Jurkat, Clone E6-1 (cell line): ENCODE measurements at regions not wholly inside any gene's neighbourhood (a gene's known extent, or its start where the extent isn't known, plus 50 kb on each side); places are given as distances from the start of the nearest gene placed in this dataset.
"Not testable (repeated sequence)": the region's sequence is repeated elsewhere in the genome, so short reads cannot be mapped to it uniquely, and the experiment has no call there.

Source experiments
- DNase-seq: peaks from one replicate; pipeline ENCODE4 v3.0.0-alpha.2; 2011; ENCODE audit warnings: low read depth, low spot score
- H3K4me3 ChIP-seq: 2 replicates; pipeline ENCODE4 v1.5.1; 2011; ENCODE audit warnings: mild to moderate bottlenecking, low read length, control low read depth, moderate library complexity

DNA sequence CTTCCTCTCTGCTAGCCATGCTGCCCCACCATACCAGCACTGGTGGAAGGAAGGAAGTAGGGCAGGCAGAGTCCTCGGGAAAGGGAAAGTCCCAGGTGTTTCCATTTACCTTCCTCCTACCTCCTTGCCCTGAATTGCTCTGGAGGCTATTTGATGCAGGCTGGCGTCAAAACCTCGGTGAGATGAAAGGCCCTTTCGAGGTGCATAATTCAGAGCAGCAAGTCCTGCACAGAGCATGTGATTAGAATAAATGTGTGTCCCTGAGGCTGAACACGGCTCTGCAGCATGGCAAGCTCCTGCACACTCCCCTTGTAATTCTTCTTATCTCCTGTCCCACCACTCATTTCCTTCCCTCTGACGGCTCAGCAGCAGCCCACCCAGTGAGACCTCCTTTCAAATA lies 98.7 kb upstream of the LRFN2 start:
- no peak overlapping the region for H3K4me3 ChIP-seq

GRCh38 chr6:40681622-40682021 lies 94.5 kb upstream of the LRFN2 start:
- no peak overlapping the region for H3K4me3 ChIP-seq
- no peak for DNase-seq

More for the DNA sequence above, 98.7 kb upstream of the LRFN2 start:
- DNase-seq = no peak

- no peak for DNase-seq
- no peak overlapping the region for H3K4me3 ChIP-seq
Measured at GRCh38 chr6:40678941-40679340, 91.8 kb upstream of the LRFN2 start.

GRCh38 chr6:40674170-40674569 lies 87.0 kb upstream of the LRFN2 start:
- DNase-seq = no peak
- H3K4me3 ChIP-seq = no peak overlapping the region

GRCh38 chr6:40672087-40672486 lies 84.9 kb upstream of the LRFN2 start:
- no peak for DNase-seq
- no peak overlapping the region for H3K4me3 ChIP-seq

DNA sequence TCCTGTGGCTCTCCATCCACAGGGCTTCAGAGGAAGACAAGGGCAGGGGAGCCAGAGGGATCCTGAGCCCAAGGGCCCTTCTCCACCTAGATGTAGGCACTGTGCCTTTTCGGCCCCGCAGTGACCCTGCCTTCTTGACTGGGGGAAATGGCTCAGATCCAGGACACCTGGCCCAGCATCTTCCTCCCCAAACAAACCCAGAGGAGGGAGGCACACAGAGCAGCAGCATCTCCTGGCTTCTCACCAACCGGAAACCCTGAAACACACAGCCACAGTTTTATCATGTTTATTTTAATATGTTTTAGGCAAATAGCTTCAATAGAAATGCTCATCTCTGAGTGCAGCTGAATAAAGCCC lies 84.5 kb upstream of the LRFN2 start:
- no peak for DNase-seq
- no peak overlapping the region for H3K4me3 ChIP-seq

DNA sequence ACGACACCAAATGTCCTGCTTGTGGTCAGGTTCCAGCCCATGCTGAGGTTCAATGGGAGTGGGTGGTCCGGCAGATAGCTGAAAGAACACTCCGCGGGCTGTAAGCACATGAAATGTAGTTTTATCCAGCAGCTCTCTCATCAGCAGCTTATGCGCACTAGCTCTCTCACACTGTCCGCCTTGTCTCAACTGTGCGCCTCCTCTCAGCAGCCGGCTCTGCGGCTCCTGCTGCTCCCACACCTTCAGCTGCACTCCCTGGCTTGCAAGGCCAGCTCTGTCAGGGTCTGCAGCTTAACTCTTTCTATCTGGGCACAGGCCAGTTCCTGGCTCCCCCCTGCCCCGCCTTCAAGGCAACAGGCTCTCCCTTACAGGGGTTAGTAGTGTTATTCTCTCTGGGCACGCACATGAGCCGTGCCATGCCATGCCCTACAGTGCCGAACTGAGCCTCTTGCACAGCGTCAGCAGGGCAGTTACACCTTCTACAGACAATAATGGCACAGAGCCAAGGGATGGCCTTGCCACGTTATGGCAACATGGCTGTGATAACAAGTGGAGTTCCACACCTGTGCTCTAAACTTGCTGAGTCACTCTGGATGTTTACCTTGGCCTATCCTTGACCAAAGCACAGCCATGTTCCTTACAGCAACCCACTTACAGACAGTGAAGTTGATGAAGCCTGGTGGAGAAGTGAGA lies 84.0 kb upstream of the LRFN2 start:
- no peak for DNase-seq
- H3K4me3 ChIP-seq = no peak overlapping the region

DNA sequence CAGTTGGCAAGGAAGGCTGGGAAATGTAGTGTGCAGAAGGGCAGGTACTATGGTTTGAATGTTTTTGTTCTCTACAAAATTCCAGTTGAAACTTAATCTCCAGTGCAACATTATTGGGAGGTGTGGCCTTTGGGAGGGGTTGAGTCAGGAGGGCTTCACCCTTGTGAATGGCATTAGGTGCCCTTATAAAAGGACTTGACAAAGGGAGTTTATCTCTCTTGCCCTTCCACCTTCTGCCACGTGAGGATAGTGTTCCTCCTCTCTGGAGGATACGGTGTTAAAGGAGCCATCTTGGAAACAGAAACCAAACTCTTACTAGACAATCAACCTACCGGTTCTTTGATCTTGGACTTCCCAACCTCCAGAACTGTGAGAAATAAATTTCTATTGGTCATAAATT lies 82.2 kb upstream of the LRFN2 start:
- peak; percentile 9 for DNase-seq
- H3K4me3 ChIP-seq = no peak overlapping the region

DNA sequence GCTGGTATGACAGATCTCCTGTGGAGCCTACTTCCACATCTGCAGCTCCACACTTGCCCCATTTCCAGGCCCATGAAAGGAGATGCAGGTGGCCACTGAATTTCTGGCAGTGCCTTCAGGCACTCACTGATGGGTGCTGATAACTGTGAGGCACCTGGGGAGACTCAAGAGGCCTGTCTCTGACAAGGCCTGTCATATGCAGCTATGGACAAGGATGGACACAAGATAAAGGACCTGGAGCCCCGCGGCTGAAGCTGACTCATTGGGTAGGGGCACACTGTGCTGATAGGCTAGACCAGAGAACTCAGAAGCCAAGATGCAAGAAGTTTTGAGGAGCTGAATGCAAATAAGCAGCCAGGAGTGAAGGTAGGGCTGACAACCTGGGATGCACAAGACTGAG lies 81.0 kb upstream of the LRFN2 start:
- no peak for DNase-seq
- no peak overlapping the region for H3K4me3 ChIP-seq

DNA sequence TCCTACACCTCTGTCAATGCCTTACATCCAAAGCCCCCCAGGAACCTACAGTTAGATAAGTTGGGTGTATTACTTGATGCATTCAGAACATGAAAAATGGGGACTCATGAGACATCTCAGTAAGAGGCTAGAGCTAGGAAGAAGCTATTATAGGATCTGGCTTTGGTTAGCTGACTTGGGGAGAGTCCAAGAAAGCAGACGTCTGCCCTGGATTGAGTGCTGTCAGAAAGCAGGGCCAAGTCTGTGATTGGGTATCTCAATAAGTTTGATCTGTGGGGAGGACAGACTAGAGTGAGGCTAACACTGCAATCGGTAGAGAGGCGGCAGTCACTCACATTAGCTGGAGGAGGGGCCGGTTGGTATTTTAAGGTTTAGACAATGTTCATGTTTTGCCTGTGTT lies 79.4 kb upstream of the LRFN2 start:
- no peak overlapping the region for H3K4me3 ChIP-seq
- DNase-seq = no peak

DNA sequence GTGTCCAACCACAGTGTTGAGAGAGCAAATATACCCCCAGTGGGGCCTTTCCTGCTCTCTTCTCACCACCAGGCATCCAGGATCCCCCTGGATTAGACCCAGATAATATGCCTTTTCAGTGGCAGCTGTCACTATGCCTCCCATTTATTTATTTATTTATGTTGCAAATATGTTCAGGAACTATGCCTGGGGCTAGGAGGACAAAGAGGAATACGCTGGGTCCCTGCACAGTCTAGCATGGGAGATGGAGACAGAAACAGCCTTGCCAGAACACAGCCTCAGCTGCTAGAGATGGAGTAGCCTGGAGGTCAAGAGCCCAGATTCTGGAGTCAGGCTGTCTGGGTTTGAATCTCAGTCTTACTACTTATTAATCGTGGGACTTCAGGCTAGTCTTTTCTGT lies 74.6 kb upstream of the LRFN2 start:
- no peak for DNase-seq
- no peak overlapping the region for H3K4me3 ChIP-seq

GRCh38 chr6:40656772-40657171 lies 69.6 kb upstream of the LRFN2 start:
- DNase-seq, H3K4me3 ChIP-seq: not testable (repeated sequence)

- no peak for DNase-seq
- H3K4me3 ChIP-seq = no peak overlapping the region
Measured at GRCh38 chr6:40654828-40655227, 67.7 kb upstream of the LRFN2 start.

DNA sequence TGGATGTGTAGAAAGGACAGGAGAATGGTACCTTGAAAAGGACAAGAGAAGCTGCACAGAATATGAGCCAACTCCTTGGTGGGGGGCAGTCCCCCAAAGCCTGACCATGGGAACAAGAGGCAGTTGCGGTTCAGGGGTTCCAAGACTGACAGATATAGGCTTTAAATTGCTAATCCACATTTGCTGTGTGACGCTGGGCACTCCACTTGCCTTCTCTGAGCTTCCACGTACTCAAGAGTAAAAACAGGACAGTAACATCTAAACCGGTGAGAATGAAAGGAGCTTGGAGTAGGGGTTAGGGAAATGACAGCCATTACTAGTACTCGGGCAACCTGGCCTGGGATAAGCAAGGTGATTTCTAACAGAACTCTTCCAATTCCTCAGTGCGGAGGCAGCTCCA lies 57.9 kb upstream of the LRFN2 start:
- no peak for DNase-seq

DNA sequence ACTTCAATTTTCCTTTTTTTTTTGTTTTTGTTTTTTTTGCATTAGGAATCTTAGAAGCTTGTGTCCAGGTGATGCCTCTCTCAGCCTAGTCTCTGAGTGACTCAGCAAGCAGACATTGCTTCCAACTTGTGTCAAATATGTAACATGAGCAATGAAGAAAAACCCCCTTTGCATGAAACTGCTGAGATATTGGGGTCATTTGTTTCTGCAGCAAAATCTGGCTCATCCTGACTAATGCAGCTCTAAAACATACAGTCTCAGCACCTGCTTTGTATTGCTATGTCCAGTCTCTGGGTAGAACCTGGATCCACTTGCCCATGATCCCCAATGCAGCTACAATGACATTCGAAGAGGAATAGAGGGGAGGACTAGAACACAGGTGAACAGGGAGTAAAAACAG lies 55.7 kb upstream of the LRFN2 start:
- H3K4me3 ChIP-seq = no peak overlapping the region
- no peak for DNase-seq

More for the DNA sequence above, 57.9 kb upstream of the LRFN2 start:
- H3K4me3 ChIP-seq = no peak overlapping the region

GRCh38 chr6:40642190-40642589 lies 55.0 kb upstream of the LRFN2 start:
- no peak overlapping the region for H3K4me3 ChIP-seq
- DNase-seq = no peak

GRCh38 chr6:40640599-40641227 lies 53.5 kb upstream of the LRFN2 start:
- DNase-seq = peak; percentile 72
- H3K4me3 ChIP-seq = no peak overlapping the region
